ENCODE measurements at regions not wholly inside any gene's neighbourhood (a gene's known extent, or its start where the extent isn't known, plus 50 kb on each side); places are given as distances from the start of the nearest gene placed in this dataset.

DNA sequence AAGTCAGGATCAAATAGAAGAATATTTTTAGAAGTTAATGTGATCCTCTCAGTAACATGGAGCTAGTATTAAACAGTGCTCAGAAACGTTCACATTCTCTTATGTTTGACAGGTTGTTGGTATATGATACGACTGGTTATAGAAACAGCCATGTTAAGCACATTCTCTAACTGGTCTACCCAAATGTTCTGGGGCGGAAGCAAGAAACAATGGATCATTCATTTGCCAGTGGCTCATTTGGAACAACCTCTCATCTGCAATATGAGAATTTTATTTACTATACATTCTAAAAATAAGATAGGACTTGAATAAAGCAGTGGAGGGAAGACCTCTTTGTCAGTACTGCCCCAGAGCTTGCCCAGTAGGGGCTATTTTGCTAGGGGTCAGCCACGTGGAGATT is 167.1 kb upstream of the FAM98A start:
- Histone ChIP-seq H3K36me3 (no peaks in the 10 kb centered on the region), H3K4me3 (no peak overlapping the region), H3K27ac (no peak overlapping the region), H3K9me3 (no peaks in the 10 kb centered on the region), H3K4me1 (no peaks in the 10 kb centered on the region), H3K27me3 (no peaks in the 10 kb centered on the region)
- TF ChIP-seq, protein P1, sequence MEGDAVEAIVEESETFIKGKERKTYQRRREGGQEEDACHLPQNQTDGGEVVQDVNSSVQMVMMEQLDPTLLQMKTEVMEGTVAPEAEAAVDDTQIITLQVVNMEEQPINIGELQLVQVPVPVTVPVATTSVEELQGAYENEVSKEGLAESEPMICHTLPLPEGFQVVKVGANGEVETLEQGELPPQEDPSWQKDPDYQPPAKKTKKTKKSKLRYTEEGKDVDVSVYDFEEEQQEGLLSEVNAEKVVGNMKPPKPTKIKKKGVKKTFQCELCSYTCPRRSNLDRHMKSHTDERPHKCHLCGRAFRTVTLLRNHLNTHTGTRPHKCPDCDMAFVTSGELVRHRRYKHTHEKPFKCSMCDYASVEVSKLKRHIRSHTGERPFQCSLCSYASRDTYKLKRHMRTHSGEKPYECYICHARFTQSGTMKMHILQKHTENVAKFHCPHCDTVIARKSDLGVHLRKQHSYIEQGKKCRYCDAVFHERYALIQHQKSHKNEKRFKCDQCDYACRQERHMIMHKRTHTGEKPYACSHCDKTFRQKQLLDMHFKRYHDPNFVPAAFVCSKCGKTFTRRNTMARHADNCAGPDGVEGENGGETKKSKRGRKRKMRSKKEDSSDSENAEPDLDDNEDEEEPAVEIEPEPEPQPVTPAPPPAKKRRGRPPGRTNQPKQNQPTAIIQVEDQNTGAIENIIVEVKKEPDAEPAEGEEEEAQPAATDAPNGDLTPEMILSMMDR (IDR thresholded peaks at IDR 0.05): no peak
- intact Hi-C loops (cut with DNase I): no loop called here
- no peak for ATAC-seq
- 44 to 54% methylated on average over 4 of the region's 4 CpGs for WGBS, 2 donors
- no peak for DNase-seq
- no peak for FAIRE-seq

DNA sequence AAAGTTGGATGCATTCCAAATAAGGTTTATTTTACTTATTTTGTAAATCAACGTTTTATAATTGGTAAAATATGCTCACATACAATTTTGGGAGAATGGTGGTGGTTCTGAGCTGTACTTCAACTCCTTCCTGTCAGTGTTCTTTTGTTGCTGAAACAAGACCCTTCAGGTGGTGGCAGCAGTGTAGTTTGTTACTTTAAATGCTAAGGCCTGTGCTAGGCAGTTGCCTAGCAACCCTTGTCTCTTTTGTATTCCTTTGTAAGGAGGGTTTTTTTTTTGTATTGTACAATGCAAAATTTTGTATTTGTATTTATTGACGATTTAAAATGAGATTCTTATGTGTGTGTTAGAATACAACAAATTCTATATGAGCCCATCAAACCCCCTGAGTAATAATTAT is 166.0 kb upstream of the FAM98A start:
- no peak overlapping the region for H3K27ac ChIP-seq
- 13 to 18% methylated on average over 2 of the region's 2 CpGs for WGBS, 2 donors
- H3K4me1 ChIP-seq: no peaks in the 10 kb centered on the region
- intact Hi-C loops (cut with DNase I): no loop called here
- H3K27me3 ChIP-seq: no peaks in the 10 kb centered on the region
- ATAC-seq: no peak
- H3K4me3 ChIP-seq: no peak overlapping the region
- TF ChIP-seq, protein P1 (IDR thresholded peaks at IDR 0.05): no peak
- no peaks in the 10 kb centered on the region for H3K9me3 ChIP-seq
- no peak for FAIRE-seq
- H3K36me3 ChIP-seq: no peaks in the 10 kb centered on the region
- DNase-seq: no peak

GRCh38 chr2:33764551-33764950 is 165.5 kb upstream of the FAM98A start:
- TF ChIP-seq, protein P1 (IDR thresholded peaks at IDR 0.05): no peak
- H3K36me3 ChIP-seq: no peaks in the 10 kb centered on the region
- intact Hi-C loops (cut with DNase I): no loop called here
- H3K9me3 ChIP-seq: no peaks in the 10 kb centered on the region
- H3K27ac ChIP-seq: no peak overlapping the region
- 74 to 77% methylated on average over 5 of the region's 5 CpGs for WGBS, 2 donors
- H3K27me3 ChIP-seq: no peaks in the 10 kb centered on the region
- ATAC-seq (no peak), FAIRE-seq (no peak), DNase-seq (no peak)
- no peaks in the 10 kb centered on the region for H3K4me1 ChIP-seq
- H3K4me3 ChIP-seq: no peak overlapping the region

- FAIRE-seq (no peak), DNase-seq (no peak), ATAC-seq (peak in 1 of 4 donors; percentile 23)
- Histone ChIP-seq H3K9me3 (no peaks in the 10 kb centered on the region), H3K27me3 (no peaks in the 10 kb centered on the region), H3K4me3 (no peak overlapping the region), H3K36me3 (no peaks in the 10 kb centered on the region), H3K27ac (no peak overlapping the region), H3K4me1 (no peaks in the 10 kb centered on the region)
- TF ChIP-seq, protein P1 (IDR thresholded peaks at IDR 0.05): no peak
- 69 to 76% methylated on average over 6 of the region's 6 CpGs for WGBS, 2 donors
- intact Hi-C loops (cut with DNase I): no loop called here
These were observed 164.7 kb upstream of the FAM98A start for GRCh38 chr2:33763671-33764310.

DNA sequence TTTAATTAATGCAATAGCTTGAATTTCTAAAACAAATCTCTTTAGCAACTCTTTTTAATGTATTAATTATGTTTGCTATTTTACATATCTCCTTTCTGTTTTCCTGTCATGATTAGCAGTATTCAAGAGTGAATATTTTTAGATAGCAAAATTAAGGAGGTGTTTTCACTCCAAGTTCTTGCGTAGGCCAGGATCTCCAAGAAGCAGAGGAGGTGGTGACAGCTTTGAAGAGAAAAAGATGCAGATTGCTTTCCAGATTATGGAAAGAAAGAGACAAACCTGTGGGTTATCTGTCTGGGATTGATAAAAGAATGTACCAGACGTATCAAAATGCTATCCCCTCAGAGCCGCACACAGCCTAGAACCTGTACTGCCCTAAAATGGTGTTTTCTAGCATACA is 163.5 kb upstream of the FAM98A start:
- Histone ChIP-seq H3K4me3 (no peak overlapping the region), H3K36me3 (no peaks in the 10 kb centered on the region), H3K4me1 (no peaks in the 10 kb centered on the region), H3K27me3 (no peaks in the 10 kb centered on the region), H3K27ac (no peak overlapping the region), H3K9me3 (no peaks in the 10 kb centered on the region)
- TF ChIP-seq, protein P1 (IDR thresholded peaks at IDR 0.05): no peak
- 76 to 83% methylated on average over 3 of the region's 3 CpGs for WGBS, 2 donors
- FAIRE-seq (no peak), DNase-seq (no peak), ATAC-seq (no peak)
- intact Hi-C loops (cut with DNase I): no loop called here
